Fibroblast of pulmonary artery (primary cell): ENCODE measurements at regions not wholly inside any gene's neighbourhood (a gene's known extent, or its start where the extent isn't known, plus 50 kb on each side); places are given as distances from the start of the nearest gene placed in this dataset.

Experiments
- DNase-seq: peaks from one replicate; pipeline ENCODE4 v3.0.0-alpha.2; 2010; ENCODE audit warnings: low read depth
- H3K4me3 ChIP-seq: replicated peaks from 2 replicates; pipeline ENCODE4 v1.5.1; 2011; ENCODE audit warnings: low read depth, mild to moderate bottlenecking, control low read depth, low read length, moderate library complexity
- TF ChIP-seq, protein P1 (sequence below): IDR thresholded peaks from 2 replicates; pipeline ENCODE4 v1.5.1; 2011; ENCODE audit warnings: mild to moderate bottlenecking, control low read depth, low read length, inconsistent platforms; ENCODE audit errors: missing control alignments

DNA sequence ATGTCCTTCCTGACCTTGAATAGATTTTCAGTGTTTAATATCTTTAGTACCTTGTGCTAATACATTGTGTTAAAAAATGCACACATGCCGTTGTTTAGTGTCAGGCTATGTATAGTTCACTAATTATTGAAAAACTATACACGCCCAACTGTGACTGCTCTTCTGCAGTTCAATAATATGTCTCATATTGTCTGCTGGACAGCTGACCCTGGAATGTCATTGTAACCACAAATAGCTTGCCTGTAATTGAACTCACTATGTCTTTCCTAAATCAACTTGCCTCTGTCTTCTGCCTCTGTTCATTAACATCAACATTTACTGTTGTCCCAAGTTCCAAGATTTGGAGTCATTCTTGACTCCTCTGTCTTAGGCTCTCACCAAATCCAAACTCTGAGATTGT lies 114.5 kb downstream of the TMA16 start:
- TF ChIP-seq, protein P1, sequence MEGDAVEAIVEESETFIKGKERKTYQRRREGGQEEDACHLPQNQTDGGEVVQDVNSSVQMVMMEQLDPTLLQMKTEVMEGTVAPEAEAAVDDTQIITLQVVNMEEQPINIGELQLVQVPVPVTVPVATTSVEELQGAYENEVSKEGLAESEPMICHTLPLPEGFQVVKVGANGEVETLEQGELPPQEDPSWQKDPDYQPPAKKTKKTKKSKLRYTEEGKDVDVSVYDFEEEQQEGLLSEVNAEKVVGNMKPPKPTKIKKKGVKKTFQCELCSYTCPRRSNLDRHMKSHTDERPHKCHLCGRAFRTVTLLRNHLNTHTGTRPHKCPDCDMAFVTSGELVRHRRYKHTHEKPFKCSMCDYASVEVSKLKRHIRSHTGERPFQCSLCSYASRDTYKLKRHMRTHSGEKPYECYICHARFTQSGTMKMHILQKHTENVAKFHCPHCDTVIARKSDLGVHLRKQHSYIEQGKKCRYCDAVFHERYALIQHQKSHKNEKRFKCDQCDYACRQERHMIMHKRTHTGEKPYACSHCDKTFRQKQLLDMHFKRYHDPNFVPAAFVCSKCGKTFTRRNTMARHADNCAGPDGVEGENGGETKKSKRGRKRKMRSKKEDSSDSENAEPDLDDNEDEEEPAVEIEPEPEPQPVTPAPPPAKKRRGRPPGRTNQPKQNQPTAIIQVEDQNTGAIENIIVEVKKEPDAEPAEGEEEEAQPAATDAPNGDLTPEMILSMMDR = no peak
- no peak for DNase-seq
- no peak overlapping the region for H3K4me3 ChIP-seq

DNA sequence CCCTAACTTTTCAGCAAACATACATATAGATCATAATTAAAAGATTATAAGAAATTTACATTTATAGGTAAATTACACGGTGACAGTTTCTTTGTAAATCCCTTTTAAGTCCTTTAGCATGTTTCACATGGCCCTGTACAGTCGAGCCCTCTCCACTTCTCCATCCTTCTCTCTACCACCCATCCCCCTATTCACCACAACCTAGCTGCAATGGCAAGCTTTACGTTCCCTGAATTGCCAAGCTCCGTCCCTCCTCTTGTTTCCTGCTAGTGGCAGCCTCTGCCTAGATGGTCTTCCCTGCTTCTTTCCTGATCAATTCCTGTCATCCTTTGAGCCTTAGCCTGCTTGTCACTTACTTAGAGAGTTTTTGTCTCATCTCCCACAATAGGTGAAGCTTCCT lies 116.2 kb downstream of the TMA16 start:
- DNase-seq = no peak
- TF ChIP-seq, protein P1 = no peak
- H3K4me3 ChIP-seq = no peak overlapping the region

- TF ChIP-seq, protein P1 = no peak
- DNase-seq = no peak
- no peak overlapping the region for H3K4me3 ChIP-seq
These were observed 116.7 kb downstream of the TMA16 start for GRCh38 chr4:163611182-163611581.

- no peak overlapping the region for H3K4me3 ChIP-seq
- TF ChIP-seq, protein P1 = no peak
- DNase-seq = no peak
These were observed 117.4 kb downstream of the TMA16 start for GRCh38 chr4:163611784-163612445.

GRCh38 chr4:163612762-163613161 lies 118.3 kb downstream of the TMA16 start:
- no peak overlapping the region for H3K4me3 ChIP-seq
- DNase-seq = no peak
- TF ChIP-seq, protein P1 = no peak

- DNase-seq = no peak
- TF ChIP-seq, protein P1 = no peak
- no peak overlapping the region for H3K4me3 ChIP-seq
These were observed 118.9 kb downstream of the TMA16 start for GRCh38 chr4:163613383-163613782.

DNA sequence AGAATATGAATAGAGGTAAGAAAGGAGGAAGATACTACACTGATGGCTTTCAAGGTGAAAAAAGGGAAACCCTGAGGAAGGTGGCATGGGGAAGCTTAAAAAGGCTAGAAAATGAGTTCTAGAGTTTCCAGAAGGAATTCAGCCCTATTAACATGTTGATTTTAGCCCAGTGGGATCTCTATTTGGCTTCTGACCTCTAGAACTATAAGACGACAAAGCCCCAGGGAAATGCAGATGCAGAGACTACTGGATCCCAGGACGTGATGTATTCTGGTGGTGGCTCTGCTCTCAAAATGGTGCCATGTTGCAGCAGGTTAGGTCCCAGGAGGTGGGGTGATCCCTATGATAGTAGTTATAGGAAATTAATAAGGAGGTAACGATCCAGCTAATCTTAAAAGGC lies 120.4 kb downstream of the TMA16 start:
- H3K4me3 ChIP-seq = no peak overlapping the region
- DNase-seq = no peak
- TF ChIP-seq, protein P1 = no peak
